Right forelimb (tissue), 1 donor: ENCODE measurements at regions not wholly inside any gene's neighbourhood (a gene's known extent, or its start where the extent isn't known, plus 50 kb on each side); places are given as distances from the start of the nearest gene placed in this dataset.
"Not testable (repeated sequence)": the region's sequence is repeated elsewhere in the genome, so short reads cannot be mapped to it uniquely, and the experiment has no call there.

ENCODE experiments used
- DNase-seq: peaks from one replicate; pipeline ENCODE4 v3.0.0-alpha.2; 2018

DNA sequence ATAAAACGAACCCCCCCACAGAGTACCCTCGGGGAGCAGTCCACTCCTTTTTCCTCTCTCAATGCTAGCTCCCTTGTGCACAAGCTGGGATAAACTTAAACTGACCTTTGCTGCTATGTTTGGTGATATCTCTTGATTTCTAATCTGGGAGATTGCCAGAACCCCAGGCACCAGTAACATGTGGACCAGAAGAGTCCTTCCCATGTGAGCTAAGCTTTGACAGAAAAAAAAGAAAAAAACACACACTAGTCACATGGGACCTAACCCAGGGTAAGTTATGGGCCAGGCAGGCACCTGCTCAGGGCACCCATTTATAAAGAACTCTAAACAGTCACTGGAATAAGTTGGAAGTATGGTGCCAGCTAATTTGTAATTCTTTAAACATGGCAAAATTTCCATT, 242.6 kb downstream of the EN1 start:
- no peak for DNase-seq

DNA sequence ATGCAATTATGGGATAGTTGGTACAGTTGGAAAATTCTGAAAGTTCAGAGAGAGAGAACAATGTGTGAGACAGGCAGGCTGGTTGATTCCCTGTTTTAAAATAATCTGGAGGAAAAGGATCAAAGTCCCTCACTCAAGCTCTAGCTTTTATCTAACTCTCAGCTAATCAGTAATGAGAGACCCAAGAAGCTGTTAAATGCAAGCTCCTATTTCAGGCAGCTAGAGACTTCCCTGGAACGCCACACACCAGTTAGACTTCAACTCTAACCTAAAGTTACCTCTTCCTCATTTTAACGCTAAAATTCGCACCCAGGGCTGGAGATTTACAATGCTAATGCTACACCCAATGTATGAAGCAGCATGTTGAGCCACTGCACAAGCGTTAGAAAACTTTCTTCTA, 243.1 kb downstream of the EN1 start:
- DNase-seq, result no peak

DNA sequence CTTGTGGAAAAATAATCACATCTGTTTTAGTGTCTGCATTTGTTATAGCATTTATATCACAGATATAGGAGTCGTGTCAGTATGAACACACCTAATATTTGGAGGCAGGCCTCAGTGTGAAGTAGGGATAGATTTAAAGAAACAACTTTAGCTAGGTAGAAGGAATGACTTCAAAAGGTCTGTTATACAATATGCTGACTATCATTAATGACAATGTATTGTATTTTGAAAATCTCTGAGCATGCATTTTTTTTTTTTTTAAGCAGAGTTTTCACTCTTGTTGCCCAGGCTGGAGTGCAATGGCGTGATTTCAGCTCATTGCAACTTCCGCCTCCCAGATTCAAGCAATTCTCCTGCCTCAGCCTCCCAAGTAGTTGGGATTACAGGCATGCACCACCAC, 248.3 kb downstream of the EN1 start:
- no peak for DNase-seq

DNA sequence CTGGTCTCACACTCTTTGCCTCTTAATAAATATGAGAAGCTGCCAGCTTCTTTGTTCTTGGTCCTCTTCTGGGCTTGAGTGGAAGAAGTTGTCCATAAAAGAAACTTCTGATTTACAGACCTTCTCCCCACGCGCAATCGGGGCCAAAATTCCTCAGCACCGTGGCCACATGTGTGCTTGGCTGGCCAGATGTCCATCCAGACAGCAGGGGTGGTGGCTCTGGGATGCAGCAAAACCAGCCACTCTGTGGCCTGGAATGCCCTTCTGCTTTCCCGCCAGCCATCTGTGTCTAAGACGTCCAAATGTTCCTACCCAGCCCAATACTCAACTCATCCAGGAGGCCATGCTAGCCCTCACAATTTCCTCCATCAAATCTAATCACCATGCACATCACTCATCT, 250.8 kb downstream of the EN1 start:
- DNase-seq, result no peak

DNA sequence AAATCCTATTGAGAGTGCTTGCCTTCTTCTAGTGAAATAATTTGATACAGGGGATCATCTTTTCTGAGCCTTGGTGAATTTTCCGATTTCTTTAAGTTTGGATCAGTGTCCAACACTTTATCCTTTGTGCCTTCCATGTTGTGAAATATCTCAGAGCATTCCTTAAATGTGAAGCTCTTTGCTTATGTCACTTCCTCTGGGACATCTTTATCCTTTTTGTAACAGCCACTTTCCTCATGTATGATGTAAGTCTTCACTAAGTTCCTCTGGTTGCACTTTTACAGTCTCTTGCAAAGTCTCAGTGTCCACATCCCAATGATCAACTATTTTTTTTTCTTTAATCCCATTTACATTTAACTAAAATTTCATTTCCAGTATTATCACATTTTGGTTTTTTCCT, 254.2 kb downstream of the EN1 start:
- DNase-seq, result no peak

DNA sequence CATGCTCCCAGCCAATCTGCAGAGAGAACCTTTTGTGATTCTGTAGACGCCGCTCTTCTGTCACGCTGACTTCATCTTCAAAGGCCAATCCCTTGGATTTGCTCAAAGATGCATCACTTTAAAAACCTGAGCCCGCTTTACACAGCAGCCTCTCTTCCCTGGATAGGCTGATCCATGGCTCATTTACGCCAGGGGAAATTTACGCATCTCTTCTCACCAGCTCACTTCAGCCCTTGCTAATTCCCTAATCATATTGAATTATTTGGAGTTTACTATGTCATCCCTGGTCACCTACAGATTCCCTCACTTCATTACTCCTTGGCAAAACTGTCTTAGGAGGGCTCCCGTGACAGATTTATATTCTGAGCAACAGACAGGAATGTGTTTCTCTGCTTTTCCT, 256.2 kb downstream of the EN1 start:
- DNase-seq, result no peak

DNA sequence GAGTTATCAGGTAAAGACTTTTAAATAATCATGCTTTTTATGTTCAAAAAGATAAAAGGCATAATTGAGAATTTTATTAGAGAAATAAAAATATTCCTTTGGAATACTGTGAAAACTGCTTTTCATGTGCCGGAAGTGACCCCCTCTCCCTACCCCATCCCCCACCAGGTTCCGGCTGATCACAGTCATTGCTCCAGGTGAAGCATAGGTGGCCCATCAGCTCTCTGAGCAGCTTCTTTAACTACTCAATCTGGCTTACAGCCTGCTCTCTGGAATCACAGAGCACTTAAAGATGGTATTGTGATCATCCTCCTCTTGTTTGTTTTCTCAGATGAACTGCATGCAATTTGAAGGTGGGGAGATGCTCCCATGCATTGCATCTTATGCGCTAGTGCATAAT, 257.7 kb downstream of the EN1 start:
- no peak for DNase-seq

DNA sequence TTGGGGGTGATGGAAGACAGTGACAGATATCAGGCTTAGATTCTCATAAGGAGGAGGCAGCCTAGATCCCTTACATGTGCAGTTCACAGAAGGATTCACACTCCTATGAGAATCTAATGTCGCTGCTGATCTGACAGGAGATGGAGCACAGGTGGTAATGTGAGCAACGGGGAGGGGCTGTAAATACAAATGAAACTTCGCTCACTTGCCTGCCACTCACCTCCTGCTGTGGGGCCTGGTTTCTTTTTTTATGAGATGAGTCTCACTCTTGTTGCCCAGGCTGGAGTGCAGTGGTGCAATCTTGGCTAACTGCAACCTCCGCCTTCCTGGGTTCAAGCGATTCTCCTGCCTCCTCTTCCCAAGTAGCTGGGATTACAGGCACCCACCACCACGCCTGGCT, 258.6 kb downstream of the EN1 start:
- DNase-seq, result no peak

DNA sequence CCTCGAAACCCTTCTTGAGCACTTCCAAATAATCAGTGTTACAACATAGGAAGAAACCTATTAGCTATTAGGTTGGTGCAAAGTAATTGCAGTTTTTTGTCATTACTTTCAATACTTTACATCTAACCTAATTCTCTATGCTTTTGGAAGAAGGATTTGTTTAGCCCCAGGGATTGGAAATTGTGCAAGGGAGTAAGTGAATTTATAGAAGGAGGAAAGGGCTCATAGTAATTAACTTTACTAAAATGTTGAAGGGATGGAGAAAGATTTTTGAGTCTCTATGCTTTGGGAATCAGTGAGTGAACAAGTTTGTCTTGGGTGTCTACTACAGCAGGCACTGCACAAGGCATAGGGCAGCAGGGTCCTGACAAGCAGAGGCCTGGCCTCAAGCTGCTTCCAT, 261.1 kb downstream of the EN1 start:
- DNase-seq, result no peak

DNA sequence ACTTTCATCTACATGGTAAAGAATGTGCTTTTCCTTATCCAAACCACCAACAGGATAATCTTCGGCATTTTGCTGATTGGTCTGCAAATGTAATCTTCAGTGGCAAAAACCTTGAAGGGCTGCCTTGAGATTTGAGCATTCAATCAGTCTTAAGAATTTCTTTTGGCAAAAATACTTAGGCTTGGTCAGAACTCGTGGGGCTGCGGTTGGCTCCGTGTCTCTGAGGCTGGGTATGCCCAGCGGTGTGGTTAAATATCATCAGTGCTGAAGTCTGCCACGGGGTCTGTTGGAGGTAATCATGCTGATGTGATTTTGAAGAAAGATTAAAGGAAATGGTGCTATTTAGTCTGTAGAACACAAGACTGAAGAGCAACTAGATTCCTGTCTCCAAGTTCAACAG, 262.6 kb downstream of the EN1 start:
- no peak for DNase-seq

DNA sequence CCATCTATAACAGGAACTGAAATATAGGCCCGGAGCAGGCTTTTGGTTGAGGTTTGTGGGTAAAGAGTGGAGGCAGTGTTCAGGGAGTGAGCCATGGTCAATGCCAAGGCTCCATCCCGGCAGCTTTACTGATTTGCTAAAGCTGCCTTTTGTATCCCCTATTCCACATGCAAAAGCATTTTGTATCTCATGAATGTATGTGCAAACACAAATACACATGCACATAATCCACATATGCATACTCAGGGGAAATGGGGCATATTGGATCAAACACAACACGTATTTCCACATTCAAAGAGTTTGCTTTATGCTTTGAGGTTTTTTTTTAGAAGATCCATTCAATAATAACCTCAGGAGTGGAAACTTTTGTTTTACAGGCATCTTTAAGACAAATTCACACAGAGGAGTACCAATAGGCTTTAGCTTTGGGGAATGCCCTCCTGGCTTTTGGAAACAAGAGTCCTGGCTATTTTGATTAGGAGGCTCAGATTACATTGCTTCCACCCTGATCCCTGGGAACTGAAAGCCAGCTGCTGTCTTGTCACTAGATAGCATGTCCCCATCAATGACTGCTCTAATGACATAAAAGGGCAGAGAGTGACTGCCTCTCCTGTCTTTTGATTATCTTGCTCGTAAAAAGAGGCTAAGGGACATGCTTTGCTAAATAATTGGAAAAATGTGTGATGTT, 263.2 kb downstream of the EN1 start:
- no peak for DNase-seq

DNA sequence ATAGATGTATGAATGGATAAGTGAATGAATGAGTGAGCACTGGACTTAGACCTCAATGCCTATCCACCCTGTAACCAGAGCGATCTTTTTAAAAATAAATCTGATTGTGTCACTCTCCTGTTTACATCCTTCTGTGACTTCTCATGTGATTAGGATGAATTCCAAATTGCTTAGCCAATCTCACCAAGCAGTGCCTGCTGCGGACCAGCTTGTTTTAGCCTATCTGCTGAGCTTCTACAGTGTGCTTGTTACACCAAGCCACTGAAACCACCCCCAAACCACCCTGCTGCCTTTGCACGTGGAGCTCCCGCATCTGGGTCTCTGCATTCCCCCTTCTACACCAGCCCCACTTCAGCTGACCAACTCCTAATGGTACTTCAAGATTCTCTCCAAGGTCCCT, 265.4 kb downstream of the EN1 start:
- DNase-seq, result no peak

DNA sequence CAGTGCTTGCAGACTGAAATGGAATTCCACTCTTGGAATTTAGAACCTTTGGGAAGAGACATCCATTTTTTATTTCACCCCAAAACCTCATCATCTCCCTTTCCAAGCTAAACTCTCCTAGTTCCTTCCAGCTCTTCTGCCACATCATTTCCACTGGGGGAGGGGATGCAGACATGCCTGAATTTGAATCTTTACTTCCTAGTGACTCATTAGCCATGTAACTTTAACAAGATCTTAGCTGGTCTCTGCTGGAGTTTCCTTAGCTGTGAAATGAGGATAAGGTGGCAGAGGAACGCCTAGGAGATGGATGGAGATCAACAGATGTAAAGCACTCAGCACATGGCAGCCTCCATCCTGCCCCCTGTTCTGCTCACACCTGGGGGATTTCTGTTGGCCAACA, 266.8 kb downstream of the EN1 start:
- no peak for DNase-seq

DNA sequence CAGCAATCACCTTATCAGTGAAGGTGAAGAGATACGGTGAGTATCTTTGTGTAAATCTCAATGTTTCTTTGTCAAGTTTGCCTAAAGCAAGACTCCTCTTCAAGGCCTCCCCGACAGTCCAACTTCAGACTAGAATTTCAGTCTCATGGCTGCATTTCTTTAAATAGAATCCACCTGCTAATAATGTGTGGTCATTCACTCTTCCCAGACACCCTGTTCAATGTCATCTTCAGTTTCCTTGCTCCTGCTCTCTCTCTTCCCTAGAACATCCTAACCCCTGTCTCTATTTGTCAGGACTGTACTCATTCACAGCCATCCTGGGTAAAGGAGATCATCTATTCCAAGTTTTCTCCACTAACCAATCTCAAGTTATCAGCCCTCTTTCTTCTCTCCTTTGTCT, 267.3 kb downstream of the EN1 start:
- DNase-seq, result no peak

DNA sequence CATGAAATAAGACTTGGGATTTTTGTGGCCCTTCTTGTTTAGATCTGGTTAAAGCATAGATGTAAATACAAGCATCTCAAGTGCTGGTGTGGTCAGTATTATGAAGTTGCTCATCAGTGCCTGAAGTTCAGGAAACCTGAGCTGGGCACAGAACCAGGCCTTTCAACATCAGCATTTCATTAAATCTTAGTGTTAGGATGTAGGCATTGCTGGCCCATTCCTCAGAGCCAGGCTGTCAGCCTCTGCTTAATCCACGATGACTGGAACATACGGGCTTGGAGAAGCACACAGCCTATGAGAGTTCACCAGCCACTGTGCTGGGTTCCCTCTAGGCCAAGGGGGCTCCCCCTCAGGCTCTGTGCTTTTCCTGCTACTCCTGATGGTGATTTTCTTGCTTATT, 270.2 kb downstream of the EN1 start:
- no peak for DNase-seq

DNA sequence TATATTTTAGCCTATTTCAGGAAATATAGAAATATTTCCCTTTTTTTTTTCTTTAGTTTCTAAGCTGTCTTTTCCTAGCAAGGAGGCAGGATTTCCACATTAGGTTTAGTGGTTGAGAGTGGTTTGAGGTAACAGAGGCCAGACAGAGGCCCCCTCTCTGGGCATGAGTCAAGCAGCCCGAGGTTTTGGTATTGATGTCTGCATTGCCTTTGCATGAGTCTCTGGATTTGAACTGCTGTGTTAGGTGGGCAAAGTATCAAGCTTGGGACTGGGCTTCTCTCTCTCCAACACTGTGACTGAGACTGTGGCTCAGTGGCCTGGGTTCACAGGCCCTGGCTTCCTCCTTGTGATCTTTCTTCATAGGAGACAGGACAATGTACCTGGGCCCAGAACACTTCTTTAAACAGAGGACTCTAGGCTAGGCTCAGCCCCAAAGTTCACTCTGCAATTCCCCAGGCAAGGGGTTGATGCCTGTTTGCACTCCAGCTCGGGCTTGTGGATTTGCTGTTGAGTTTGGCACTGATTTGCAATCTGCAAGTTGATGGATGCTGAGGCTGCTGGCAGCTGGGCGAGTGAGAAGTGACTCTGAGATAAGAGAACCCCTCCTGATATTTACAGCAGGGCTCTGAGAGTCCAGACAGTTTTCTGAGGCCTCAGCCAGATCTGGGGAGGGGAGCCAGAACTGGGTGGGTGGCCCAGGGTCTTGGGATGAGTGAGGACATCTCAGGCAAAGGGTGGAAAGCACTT, 271.2 kb downstream of the EN1 start:
- no peak for DNase-seq

DNA sequence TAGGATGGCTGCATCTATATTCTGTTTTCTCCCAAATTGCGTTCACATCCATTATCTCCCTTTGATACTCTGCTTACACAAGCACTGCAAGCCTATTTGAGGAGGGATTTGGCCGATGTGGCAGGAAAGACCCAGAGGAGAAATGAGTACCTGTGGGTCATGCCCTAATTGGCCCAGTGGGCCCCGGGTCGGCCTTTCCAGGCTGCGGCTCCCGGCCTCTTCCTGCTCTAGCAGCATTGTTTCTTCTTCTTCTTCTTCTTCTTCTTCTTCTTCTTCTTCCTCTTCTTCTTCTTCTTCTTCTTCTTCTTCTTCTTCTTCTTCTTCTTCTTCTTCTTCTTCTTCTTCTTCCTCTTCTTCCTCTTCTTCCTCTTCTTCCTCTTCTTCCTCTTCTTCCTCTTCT, 275.1 kb downstream of the EN1 start:
- not testable (repeated sequence) for DNase-seq

DNA sequence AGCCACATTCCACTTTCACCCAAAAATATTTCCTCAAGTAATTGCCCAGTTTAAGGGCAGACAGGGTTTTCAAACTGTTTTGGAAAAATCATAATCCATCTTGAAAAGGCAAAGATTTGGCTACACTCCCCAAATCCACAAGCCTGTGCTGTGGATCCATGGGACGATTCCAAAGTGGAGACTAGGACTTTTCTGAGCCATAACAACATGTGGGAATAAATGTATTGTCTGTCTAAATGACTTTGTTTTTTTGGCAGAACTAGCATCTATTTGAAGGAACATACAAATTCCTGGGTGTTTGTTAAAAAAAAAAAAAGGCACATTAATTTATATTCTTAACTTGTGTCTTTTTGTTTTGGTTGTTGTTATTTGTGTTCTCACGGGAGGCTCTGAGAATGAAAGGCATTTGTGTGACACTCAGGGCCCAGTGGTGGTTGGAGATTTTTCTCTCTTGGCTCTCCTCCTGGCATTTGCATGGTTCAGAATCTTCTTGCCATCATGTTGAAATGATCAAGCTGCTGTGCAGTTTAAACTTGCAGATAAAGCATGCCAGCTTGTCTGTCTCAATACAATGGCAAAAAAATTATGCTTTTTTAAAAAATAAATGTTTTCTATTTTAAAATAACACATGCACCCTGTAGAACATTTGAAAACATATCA, 277.4 kb downstream of the EN1 start:
- no peak for DNase-seq

DNA sequence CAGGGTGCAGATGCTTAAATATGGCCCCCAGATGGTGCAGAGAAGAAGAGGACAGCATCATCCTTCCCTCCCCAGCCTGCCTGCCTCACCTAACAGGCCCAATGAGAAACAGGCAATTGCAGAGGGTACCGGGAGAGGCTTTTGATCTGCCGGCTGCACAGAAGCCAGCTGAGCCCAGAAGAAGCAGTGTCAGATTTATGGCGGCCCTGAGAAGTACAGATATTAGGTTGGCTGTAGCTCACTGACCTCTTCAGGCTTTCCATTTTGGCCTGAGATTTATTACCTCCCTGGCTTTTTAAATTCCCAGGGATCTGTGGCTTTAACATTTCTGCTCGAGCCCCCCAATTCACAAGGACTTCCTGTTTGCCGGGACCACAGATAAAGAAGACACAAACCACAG, 278.7 kb downstream of the EN1 start:
- no peak for DNase-seq

DNA sequence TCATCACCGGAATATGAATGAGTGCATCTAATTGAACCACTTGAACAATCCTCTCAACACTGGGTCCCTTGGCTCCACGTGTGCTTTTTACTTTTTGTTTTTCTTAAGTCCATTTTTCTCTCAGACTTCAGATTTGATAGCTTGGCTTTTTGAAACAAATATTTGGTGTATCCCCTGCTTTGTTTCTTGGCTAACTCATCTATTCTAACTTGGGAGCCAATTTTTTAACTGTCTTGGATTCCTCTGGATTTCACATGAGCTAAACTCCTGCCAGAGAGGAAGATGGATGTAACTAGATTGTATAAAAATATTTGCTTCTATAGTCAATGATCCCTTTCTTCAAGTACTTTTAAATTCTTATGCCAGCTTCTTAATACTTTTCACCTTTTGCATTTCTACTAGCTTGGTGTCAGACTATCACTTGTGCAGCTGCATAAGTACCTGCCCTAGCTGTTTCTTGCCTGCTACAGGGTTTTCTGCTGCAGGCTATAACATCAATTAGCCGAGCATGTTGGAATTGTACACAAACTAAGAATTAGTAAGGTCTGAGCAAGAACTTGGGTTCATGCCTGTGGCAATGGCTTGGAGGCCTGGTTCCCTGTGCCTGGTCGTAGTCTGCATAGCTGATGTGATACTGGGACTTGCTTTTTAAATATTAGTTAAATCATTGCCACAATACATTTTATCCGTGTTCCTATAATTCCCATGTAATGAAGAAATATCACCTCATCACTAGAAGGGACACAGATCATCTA, 281.5 kb downstream of the EN1 start:
- no peak for DNase-seq

DNA sequence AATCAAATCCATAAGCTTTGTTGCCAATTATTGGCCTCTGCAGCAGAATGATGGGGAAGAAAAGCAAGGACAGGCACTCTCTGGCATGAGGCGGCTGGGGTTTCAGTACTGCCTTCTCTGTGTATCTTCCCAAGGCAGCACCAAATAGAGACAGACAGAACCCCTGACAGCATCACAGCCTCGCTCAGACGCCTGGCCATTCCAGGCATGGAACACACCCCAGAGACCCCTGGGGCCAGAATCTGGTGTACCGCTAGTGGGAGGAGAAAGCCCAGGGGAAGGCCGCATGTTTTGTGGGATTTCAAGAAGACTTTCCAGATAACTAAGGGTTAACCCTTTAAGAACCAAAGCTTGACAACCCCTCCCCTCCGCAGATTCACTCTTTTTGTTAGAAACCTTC, 282.1 kb downstream of the EN1 start:
- DNase-seq, result no peak

DNA sequence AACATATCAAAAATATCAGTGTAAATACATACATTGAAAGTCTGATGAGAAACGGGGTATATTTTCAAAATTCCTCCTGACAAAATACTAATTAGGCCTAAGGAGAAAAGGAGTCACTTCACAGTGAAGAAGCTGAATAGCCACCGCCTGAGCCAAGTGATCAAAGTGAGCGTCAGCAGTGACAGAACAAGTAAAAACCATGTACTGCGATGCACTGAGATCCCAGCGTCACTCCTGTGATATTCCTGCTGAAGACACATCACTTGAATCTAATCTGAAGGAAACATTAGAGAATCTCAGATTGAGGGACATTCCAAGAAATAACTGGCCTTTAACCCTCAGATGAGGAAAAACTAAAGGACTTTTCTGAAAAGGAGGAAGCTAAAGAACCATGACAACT, 285.3 kb downstream of the EN1 start:
- DNase-seq, result no peak

DNA sequence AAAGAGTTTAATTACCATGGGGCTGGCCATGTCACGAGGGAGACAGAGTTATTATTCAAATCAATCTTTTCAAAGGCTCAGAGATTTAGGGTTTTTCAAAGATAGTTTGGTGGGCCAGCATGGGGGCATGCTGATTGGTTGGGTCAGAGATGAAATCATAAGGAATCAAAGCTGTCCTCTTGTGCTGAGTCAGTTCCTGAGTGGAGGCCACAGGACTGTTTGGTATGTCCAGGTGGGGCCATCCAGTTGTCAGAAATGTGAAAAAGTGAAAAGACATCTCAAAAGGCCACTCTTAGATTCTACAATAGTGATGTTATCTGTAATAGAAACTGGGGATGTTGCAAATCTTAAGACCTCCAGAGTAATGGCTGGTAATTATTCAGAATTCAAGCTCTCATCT, 288.6 kb downstream of the EN1 start:
- no peak for DNase-seq

DNA sequence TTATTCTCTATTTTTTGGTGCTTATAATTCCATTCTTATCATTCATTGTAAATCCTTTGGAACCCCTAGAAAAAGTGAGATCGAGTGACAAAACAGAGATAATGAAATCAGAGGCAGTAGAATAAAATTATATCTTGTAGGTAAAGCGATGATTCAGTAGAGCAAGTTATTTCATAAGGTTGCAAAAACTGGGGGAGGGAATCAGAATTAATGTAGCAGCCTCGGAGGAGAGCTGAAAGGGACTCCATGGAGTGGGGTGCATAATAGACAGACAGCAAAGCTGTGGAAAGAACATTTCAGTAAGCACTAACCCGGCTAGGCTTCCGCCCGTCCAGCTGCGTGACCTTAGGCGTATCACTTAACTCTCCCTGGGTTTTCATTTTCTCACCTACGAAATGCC, 289.7 kb downstream of the EN1 start:
- no peak for DNase-seq
